ENCODE measurements at regions not wholly inside any gene's neighbourhood (a gene's known extent, or its start where the extent isn't known, plus 50 kb on each side); places are given as distances from the start of the nearest gene placed in this dataset.

DNA sequence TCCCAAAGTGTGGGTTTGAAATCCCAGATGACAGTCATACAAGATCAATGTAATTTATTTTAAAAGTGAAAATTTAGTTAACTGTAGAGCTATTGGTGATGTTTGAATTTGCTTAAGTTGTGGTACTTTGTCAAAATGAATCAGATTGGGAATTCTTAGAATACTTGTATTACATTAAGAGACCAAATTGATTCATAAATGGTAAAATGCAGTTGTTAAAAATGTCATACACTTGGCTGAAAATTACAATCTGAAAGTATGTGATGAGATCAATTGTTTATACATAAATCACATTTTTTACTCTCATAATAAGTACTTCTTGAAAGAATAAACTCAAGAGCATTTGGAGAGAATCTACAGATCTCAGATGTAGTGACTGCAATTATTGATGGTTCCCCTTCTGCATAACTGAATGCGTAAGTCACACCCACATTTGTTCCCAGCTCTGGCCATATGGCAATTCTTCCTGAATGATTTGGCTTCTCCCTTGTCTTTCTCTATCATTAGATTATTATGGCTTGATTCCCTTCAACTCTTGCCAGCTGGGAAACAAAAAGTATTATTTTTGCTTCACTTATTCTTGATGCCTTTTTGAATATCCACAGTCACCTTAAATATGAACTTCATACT lies 558.5 kb downstream of the CPS1 start:
- H3K9me3 ChIP-seq: no peaks in the 10 kb centered on the region
- H3K27me3 ChIP-seq: no peaks in the 10 kb centered on the region
- ATAC-seq (ENCODE audit: low FRiP score in 2 of 2) (no peak), DNase-seq (no peak)
- H3K27ac ChIP-seq: no peak overlapping the region
- WGBS, 2 donors: 84 to 88% methylated on average over 1 of the region's 1 CpG
- TF ChIP-seq POLR2AphosphoS5 (IDR thresholded peaks at IDR 0.05): no peak
- TF ChIP-seq, protein P1, sequence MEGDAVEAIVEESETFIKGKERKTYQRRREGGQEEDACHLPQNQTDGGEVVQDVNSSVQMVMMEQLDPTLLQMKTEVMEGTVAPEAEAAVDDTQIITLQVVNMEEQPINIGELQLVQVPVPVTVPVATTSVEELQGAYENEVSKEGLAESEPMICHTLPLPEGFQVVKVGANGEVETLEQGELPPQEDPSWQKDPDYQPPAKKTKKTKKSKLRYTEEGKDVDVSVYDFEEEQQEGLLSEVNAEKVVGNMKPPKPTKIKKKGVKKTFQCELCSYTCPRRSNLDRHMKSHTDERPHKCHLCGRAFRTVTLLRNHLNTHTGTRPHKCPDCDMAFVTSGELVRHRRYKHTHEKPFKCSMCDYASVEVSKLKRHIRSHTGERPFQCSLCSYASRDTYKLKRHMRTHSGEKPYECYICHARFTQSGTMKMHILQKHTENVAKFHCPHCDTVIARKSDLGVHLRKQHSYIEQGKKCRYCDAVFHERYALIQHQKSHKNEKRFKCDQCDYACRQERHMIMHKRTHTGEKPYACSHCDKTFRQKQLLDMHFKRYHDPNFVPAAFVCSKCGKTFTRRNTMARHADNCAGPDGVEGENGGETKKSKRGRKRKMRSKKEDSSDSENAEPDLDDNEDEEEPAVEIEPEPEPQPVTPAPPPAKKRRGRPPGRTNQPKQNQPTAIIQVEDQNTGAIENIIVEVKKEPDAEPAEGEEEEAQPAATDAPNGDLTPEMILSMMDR (IDR thresholded peaks at IDR 0.05): no peak
- TF ChIP-seq EP300 (IDR thresholded peaks at IDR 0.05): no peak
- no peak for TF ChIP-seq POLR2A (IDR thresholded peaks at IDR 0.05)
- no peak overlapping the region for H3K4me3 ChIP-seq
- no peaks in the 10 kb centered on the region for H3K36me3 ChIP-seq
- H3K4me1 ChIP-seq: no peaks in the 10 kb centered on the region

DNA sequence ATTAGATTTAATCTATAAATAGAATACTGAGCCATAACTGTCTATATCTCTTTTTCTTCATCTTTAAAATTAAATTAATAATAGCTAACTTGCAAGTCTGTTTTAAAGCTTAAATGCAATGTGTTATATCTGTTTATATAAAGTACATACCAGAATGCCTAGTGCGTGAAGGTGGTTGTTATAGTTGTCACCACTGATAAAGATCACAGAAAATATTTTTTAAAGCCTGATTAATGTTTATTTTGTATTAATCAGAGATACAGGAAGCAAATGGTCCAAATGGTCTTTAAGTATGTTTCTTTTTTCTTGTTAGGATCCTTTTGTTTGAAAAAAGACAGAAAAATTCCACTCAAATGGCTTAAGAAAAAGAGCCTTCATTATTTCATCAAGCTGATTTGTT lies 560.6 kb downstream of the CPS1 start:
- no peak for TF ChIP-seq POLR2A (IDR thresholded peaks at IDR 0.05)
- TF ChIP-seq, protein P1 (IDR thresholded peaks at IDR 0.05): no peak
- no peak for TF ChIP-seq POLR2AphosphoS5 (IDR thresholded peaks at IDR 0.05)
- TF ChIP-seq EP300 (IDR thresholded peaks at IDR 0.05): no peak
- ATAC-seq (ENCODE audit: low FRiP score in 2 of 2): no peak
- no peak for DNase-seq
- H3K27ac ChIP-seq: no peak overlapping the region
- H3K4me1 ChIP-seq: no peaks in the 10 kb centered on the region
- no peak overlapping the region for H3K4me3 ChIP-seq
- WGBS, 2 donors: 49 to 75% methylated on average over 1 of the region's 1 CpG
- H3K36me3 ChIP-seq: no peaks in the 10 kb centered on the region
- H3K9me3 ChIP-seq: no peaks in the 10 kb centered on the region
- H3K27me3 ChIP-seq: no peaks in the 10 kb centered on the region

DNA sequence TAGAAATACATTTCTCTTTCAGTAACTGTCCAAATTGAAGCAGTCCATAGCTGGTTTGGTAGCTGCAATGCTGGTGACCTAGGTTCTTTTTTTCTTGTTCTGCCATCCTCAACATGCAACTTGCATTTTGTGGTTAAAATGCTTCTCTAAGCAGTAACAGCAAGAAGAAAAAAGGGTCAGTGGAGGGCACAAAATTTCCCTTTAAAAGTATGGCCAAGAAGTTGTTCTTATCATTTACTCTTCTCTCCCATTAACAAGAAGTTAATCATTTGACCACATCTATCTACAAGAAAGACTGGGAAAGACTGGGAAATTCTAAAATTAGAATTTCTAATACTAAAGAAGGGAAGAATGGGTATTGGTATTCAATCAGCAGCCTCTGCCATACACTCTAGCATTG lies 569.9 kb downstream of the CPS1 start:
- no peak for ATAC-seq (ENCODE audit: low FRiP score in 2 of 2)
- TF ChIP-seq EP300 (IDR thresholded peaks at IDR 0.05) (no peak), POLR2A (IDR thresholded peaks at IDR 0.05) (no peak)
- no peak overlapping the region for H3K27ac ChIP-seq

DNA sequence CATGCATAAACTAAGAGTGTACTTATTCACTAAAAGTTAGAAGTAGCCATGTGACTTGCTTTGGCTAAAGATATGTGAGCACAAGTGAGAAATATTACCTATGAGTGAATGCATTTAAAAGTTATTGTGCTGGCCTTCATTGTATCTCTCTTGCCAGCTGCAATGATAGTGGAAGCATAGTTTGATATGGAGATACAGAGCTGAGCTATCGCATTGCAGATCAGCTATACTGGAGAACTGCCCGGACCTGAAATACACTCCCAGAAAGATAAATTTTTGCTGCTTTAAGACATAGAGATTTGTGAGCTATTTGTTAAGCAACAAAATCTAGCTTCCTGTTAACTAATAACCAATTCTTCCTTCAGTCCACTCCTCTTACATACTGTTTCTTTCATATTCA lies 571.1 kb downstream of the CPS1 start:
- 88% methylated on average over 2 of the region's 2 CpGs for WGBS, 2 donors
- ATAC-seq (ENCODE audit: low FRiP score in 2 of 2): no peak
- H3K27me3 ChIP-seq: no peaks in the 10 kb centered on the region

More for the DNA sequence above, 569.9 kb downstream of the CPS1 start:
- Histone ChIP-seq H3K36me3 (no peaks in the 10 kb centered on the region), H3K4me1 (no peaks in the 10 kb centered on the region), H3K9me3 (no peaks in the 10 kb centered on the region), H3K27me3 (no peaks in the 10 kb centered on the region), H3K4me3 (no peak overlapping the region)
- no peak for DNase-seq

DNA sequence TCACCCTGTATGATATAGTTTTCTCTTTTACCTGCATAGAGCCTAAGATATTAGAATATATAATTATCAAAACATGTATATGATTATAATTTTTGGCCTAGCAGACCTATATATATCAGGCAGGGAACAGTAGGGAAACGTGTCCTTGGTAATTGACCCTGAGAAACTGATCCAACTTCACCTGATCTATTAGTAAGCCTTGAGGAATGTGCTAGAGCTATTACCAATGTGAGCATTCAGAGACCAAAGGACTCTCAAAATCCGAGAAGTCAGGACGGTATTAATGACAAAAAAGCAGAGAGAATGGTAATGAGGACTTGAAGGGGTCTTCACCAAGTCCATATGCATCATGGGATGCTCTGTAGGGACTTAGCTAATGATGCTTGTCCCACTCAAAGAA lies 571.9 kb downstream of the CPS1 start:
- DNase-seq (no peak), ATAC-seq (ENCODE audit: low FRiP score in 2 of 2) (no peak)
- 66 to 69% methylated on average over 3 of the region's 3 CpGs for WGBS, 2 donors
- H3K27ac ChIP-seq: no peak overlapping the region
- H3K4me3 ChIP-seq: no peak overlapping the region
- no peaks in the 10 kb centered on the region for H3K36me3 ChIP-seq
- no peaks in the 10 kb centered on the region for H3K9me3 ChIP-seq
- H3K4me1 ChIP-seq: no peaks in the 10 kb centered on the region
- no peaks in the 10 kb centered on the region for H3K27me3 ChIP-seq
- TF ChIP-seq POLR2AphosphoS5 (IDR thresholded peaks at IDR 0.05) (no peak), POLR2A (IDR thresholded peaks at IDR 0.05) (no peak), EP300 (IDR thresholded peaks at IDR 0.05) (no peak)
- TF ChIP-seq, protein P1 (IDR thresholded peaks at IDR 0.05): no peak

More for the DNA sequence above, 571.1 kb downstream of the CPS1 start:
- H3K9me3 ChIP-seq: no peaks in the 10 kb centered on the region
- H3K4me1 ChIP-seq: no peaks in the 10 kb centered on the region
- H3K4me3 ChIP-seq: no peak overlapping the region
- H3K27ac ChIP-seq: no peak overlapping the region
- no peak for TF ChIP-seq EP300 (IDR thresholded peaks at IDR 0.05)
- TF ChIP-seq, protein P1 (IDR thresholded peaks at IDR 0.05): no peak
- no peak for TF ChIP-seq POLR2A (IDR thresholded peaks at IDR 0.05)
- no peak for TF ChIP-seq POLR2AphosphoS5 (IDR thresholded peaks at IDR 0.05)
- DNase-seq: no peak
- H3K36me3 ChIP-seq: no peaks in the 10 kb centered on the region

Data from upper lobe of left lung (tissue), 6 donors.